ENCODE measurements at regions not wholly inside any gene's neighbourhood (a gene's known extent, or its start where the extent isn't known, plus 50 kb on each side); places are given as distances from the start of the nearest gene placed in this dataset.

- CTCF ChIA-PET = no interaction called here
- Histone ChIP-seq H3K9ac (no peak overlapping the region), H3K9me3 (no peaks in the 10 kb centered on the region), H3F3A (replicated peaks; ENCODE audit: insufficient read depth) (no peaks in the 10 kb centered on the region), H4K20me1 (ENCODE audit: insufficient read depth) (no peaks in the 10 kb centered on the region), H3K27ac (ENCODE audit: low read depth in 2 of 2, low read length in 1 of 2) (no peak overlapping the region), H3K79me2 (ENCODE audit: insufficient read depth) (no peaks in the 10 kb centered on the region), H2AFZ (ENCODE audit: low read depth) (no peak overlapping the region), H3K9me2 (no peaks in the 10 kb centered on the region), H3K27me3 (ENCODE audit: insufficient read depth) (no peaks in the 10 kb centered on the region), H3K4me3 (ENCODE audit: low read depth in 2 of 2, low read length in 1 of 2) (no peak overlapping the region), H3K4me1 (ENCODE audit: control insufficient read depth in 1 of 2, insufficient read depth in 2 of 2, low read depth in 1 of 2, low read length in 1 of 2) (peaks cover 0 to 11% of the 10 kb centered on the region in 2 experiments; a peak in 2 of 4 replicates), H3K4me2 (no peak overlapping the region), H3K36me3 (replicated peaks in 1 of 2; ENCODE audit: control insufficient read depth in 1 of 2, insufficient read depth in 2 of 2, low read length in 1 of 2) (no peaks in the 10 kb centered on the region)
- 91% methylated on average over 2 of the region's 2 CpGs for WGBS (ENCODE audit: low lambda C conversion rate)
- no peak for DNase-seq
- TF ChIP-seq REST (IDR thresholded peaks at IDR 0.05; ENCODE audit: low read depth, low read length) = no peak
- TF ChIP-seq TEAD4 (IDR thresholded peaks at IDR 0.05; ENCODE audit: borderline replicate concordance, insufficient read depth) = no peak
- no peak for TF ChIP-seq RCOR1 (IDR thresholded peaks at IDR 0.05; ENCODE audit: low read length)
- TF ChIP-seq POLR2AphosphoS5 (IDR thresholded peaks at IDR 0.05; ENCODE audit: low read depth, low read length) = no peak
- TF ChIP-seq SMC3 (IDR thresholded peaks at IDR 0.05; ENCODE audit: low read depth, low read length) = no peak
- TF ChIP-seq YY1 (IDR thresholded peaks at IDR 0.05; ENCODE audit: low read depth) = no peak
- TF ChIP-seq, protein P1, sequence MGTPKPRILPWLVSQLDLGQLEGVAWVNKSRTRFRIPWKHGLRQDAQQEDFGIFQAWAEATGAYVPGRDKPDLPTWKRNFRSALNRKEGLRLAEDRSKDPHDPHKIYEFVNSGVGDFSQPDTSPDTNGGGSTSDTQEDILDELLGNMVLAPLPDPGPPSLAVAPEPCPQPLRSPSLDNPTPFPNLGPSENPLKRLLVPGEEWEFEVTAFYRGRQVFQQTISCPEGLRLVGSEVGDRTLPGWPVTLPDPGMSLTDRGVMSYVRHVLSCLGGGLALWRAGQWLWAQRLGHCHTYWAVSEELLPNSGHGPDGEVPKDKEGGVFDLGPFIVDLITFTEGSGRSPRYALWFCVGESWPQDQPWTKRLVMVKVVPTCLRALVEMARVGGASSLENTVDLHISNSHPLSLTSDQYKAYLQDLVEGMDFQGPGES (IDR thresholded peaks at IDR 0.05; ENCODE audit: low read depth, low read length) = no peak
- TF ChIP-seq NFIC (IDR thresholded peaks at IDR 0.05; ENCODE audit: borderline replicate concordance) = no peak
- TF ChIP-seq, protein P2, sequence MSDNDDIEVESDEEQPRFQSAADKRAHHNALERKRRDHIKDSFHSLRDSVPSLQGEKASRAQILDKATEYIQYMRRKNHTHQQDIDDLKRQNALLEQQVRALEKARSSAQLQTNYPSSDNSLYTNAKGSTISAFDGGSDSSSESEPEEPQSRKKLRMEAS (IDR thresholded peaks at IDR 0.05; ENCODE audit: low read depth) = no peak
- TF ChIP-seq NRF1 (IDR thresholded peaks at IDR 0.05; ENCODE audit: low read depth, low read length) = no peak
- POLR2A ChIA-PET = no interaction called here
Observed at GRCh38 chr2:150332383-150332782, 155.1 kb downstream of the RND3 start.

- 70% methylated on average over 13 of the region's 14 CpGs for WGBS (ENCODE audit: low lambda C conversion rate)
- peak overlapping the region in 1 of 2 experiments; percentile 58; a peak in 2 of 4 replicates for H3K27ac ChIP-seq (ENCODE audit: low read depth in 2 of 2, low read length in 1 of 2)
- H3K9me2 ChIP-seq = no peaks in the 10 kb centered on the region
- no peak overlapping the region for H3K9ac ChIP-seq
- H3F3A ChIP-seq (replicated peaks; ENCODE audit: insufficient read depth) = no peaks in the 10 kb centered on the region
- peaks cover 4 to 19% of the 10 kb centered on the region in 2 experiments; a peak in 3 of 4 replicates for H3K4me1 ChIP-seq (ENCODE audit: control insufficient read depth in 1 of 2, insufficient read depth in 2 of 2, low read depth in 1 of 2, low read length in 1 of 2)
- H3K27me3 ChIP-seq (ENCODE audit: insufficient read depth) = no peaks in the 10 kb centered on the region
- no peaks in the 10 kb centered on the region for H3K9me3 ChIP-seq
- peak; percentile 22 for DNase-seq
- no peak overlapping the region for H3K4me2 ChIP-seq
- H3K4me3 ChIP-seq (ENCODE audit: low read depth in 2 of 2, low read length in 1 of 2) = no peak overlapping the region
- ChIA-PET POLR2A (no interaction called here), CTCF (no interaction called here)
- H3K36me3 ChIP-seq (replicated peaks in 1 of 2; ENCODE audit: control insufficient read depth in 1 of 2, insufficient read depth in 2 of 2, low read length in 1 of 2) = no peaks in the 10 kb centered on the region
- H2AFZ ChIP-seq (ENCODE audit: low read depth) = no peak overlapping the region
- no peaks in the 10 kb centered on the region for H4K20me1 ChIP-seq (ENCODE audit: insufficient read depth)
- no peaks in the 10 kb centered on the region for H3K79me2 ChIP-seq (ENCODE audit: insufficient read depth)
- TF ChIP-seq MXI1 (IDR thresholded peaks at IDR 0.05; ENCODE audit: low read depth, low read length) (0 out of 2 replicates have a peak, but pooled peaks have one; percentile 22), TAF1 (IDR thresholded peaks at IDR 0.05; ENCODE audit: borderline replicate concordance, low read depth, low read length) (no peak), FOXJ3 (CRISPR knock-in tag; IDR thresholded peaks at IDR 0.05) (no peak), NFIC (IDR thresholded peaks at IDR 0.05; ENCODE audit: borderline replicate concordance) (no peak), TCF12 (IDR thresholded peaks at IDR 0.05) (no peak), JUND (IDR thresholded peaks at IDR 0.05) (no peak), EP300 (IDR thresholded peaks at IDR 0.05; ENCODE audit: borderline replicate concordance in 1 of 2, low read depth in 1 of 2, low read length in 1 of 2) (peak in 1 of 2 experiments; percentile 41; a peak in 1 of 4 replicates), GATA2 (CRISPR knock-in tag; IDR thresholded peaks at IDR 0.05) (peak; percentile 51; the same call in 1 of the 2 replicates), SIN3A (IDR thresholded peaks at IDR 0.05; ENCODE audit: borderline replicate concordance, low read depth, low read length) (no peak), RCOR1 (IDR thresholded peaks at IDR 0.05; ENCODE audit: low read length) (peak; percentile 13; the same call in 1 of the 2 replicates), TEAD4 (IDR thresholded peaks at IDR 0.05; ENCODE audit: borderline replicate concordance, insufficient read depth) (no peak), USF1 (IDR thresholded peaks at IDR 0.05; ENCODE audit: borderline replicate concordance, low read depth) (no peak)
Observed at GRCh38 chr2:150327564-150328489, 159.6 kb downstream of the RND3 start.
